A204.1 (cell line): ENCODE measurements at regions not wholly inside any gene's neighbourhood (a gene's known extent, or its start where the extent isn't known, plus 50 kb on each side); places are given as distances from the start of the nearest gene placed in this dataset.
"Not testable (repeated sequence)": the region's sequence is repeated elsewhere in the genome, so short reads cannot be mapped to it uniquely, and the experiment has no call there.

Experiments used
- FAIRE-seq: peaks from 2 replicates; lab custom pipeline; 2012; peaks lifted over from hg19 to GRCh38; lab: Jason Lieb, UNC

DNA sequence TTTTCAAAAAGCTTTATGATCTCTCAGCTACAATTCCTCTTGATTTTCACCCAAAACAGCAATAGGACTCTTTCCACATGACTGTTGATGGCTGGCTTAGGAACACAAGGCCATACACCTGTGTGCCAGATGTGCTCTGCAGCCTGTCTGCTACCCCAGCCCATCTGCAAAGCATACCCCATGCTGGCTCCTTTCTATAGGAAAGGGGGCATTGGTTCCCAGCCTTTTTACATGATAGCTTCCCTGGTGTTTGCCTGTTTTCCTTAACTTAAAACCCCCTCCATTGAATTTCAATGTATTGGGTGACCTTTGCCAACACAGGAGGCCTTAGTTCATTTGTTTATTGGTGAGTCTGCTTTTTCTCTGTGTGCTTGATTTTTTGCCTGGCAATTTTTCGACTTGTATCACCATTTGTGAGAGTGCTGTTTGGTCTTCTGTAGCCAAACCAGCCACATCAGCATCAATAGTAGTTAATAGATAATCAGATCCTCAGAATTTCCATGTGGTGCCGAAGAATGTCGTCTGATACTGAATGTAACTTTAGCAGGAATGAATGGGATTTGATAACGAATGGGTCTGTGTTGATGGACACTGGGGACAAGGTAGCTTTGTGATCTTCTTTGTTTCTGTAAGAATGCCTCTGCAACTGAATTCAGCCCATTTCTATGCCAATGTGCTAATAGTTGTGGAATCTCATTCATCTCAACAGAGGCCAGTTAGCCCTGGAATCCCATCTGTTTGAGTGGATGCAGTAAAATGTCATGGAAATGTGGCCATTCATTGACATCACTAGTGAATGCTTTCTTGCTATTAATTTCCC, 272.2 kb upstream of the RARB start:
- no peak for FAIRE-seq

DNA sequence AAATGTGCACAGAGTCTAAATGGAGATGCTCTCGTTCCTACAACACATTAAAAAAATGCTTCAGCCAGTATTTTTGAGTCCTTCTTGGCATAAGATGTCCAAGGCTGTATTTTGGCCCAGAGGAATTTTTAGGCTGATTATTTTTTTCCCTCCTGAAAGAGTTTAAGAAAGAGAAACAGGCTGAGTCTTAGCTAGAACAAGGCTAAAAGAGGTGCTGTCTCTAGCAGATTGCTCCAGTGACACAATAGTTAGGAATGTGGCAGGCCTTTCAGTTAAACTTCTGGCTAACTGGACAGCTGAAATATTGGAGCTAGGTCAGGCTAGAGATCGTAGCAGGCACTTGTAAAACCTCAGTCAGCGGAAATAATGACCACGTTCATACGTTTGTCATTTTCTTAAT, 271.4 kb upstream of the RARB start:
- FAIRE-seq, result no peak

DNA sequence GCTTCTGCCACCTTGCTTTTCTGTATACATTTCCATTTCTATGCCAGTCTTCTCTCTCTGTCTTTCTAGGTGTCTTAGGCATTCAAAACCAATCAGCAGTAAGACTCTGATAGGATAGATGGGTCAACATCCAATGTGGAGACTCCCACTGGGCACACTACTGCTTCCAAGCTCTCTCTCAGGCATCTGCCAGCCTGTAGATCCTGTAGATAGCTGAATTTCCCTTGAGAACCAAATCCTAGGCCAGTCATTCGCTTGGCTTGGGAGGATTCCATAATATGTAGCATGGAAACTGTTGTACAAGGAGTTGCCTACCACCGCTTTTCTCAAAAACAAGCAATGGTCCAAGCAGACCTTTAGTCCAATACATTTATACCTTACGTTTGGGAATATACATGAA, 262.8 kb upstream of the RARB start:
- FAIRE-seq, result no peak

DNA sequence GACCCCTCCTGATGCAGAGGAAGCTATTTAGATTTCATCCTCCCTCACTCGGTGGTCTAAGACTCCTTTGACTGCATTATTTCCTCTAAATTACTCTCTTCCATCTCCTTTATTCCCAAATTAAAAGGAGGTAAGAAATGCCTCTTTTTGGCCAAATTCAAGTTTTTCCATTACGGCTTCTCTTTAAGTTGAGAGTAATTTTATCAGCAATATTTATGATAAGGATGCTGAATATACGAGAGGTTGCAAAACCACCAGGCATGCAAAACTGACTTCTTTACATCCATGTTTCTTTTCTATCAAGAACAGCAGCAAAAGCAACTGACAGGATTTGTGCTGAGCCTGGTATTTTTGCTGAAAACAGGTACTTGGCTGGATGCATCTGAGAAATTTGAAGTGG, 262.0 kb upstream of the RARB start:
- FAIRE-seq, result no peak

DNA sequence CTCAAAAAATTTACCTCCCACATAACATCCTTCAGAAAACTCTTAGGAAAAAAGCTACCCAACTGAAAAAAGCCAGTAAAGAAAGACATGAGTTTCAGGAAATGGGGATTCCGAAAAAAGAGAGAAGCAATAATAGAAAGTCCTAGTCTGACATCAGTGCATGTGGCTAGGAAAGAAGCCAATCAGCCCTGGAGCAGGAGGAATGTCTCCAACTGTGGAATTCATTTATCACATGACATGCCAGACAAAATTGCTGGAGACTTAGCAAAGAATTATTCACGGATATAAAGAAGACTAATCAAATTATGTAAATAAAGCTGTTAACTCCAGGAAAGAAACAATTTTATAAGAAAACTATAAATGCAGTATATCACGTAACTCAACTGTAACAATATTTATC, 258.9 kb upstream of the RARB start:
- FAIRE-seq, result no peak

DNA sequence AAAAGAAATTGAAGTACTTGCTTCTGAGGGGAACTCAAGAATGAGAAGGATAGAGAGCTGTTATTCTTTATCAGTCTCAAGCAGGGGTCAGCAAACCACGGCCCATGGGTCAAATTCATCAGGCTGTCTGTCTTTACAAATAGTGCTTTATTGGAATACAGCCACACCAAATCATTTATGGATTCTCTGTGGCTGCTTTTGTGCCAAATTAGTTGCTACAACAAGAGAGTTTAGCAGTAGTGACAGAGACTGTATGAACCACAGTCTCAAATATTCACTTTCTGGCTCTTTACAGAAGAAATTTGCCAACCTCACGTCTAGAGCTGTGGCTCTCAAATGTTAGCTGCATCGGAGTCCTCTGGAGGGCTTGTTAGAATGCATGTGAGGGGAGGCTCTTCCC, 258.0 kb upstream of the RARB start:
- FAIRE-seq, result no peak

DNA sequence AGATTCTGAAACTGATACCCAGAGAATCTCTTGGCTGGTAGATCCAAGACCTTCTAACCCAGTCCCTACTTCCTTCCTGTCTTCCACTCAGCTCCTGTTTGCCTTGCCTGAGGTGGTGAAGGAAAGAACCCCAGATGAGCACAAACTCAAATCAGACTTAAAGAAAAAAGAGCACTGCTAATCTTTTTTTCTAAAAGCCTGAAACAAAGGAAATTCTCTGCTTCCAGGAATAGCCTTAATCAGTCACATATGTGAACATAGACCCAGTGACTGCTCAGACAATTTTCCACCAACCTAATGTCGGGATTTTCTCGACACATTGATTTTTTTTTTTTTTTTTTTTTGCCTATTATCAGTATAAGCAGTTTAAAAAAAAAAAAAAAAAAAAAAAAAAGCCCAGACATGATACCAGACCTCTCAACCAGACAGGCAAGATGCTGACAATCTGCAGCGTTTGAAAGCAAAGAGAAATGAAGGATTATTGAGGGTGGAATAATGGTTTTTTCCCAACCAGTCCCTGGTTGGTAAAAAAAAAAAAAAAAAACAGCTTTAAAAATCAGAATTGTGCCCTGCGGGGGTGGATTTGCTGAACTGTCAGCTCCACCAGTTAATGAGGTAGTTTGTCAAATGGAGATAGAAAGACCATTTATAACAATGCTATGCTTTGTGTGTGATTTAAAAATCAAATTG, 256.8 kb upstream of the RARB start:
- FAIRE-seq, result no peak

DNA sequence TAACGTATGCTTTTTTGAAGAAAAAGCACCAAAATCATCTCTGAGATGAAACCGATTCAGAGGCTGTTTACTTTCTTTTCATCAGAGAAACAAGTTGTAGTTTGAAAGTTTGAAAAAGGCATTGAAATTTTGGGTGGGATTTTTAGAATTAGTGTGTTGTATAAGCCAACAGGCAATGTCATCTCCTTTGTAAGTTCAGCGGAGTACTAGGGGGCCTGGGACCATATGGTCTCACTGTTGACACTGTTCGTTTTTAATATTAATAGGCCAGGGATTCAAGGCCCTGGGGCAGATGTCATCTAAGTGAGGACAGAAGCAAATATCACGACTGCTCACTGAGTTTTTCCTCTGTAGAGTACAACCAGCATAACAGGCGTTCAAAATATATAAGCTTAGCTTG, 256.2 kb upstream of the RARB start:
- no peak for FAIRE-seq

DNA sequence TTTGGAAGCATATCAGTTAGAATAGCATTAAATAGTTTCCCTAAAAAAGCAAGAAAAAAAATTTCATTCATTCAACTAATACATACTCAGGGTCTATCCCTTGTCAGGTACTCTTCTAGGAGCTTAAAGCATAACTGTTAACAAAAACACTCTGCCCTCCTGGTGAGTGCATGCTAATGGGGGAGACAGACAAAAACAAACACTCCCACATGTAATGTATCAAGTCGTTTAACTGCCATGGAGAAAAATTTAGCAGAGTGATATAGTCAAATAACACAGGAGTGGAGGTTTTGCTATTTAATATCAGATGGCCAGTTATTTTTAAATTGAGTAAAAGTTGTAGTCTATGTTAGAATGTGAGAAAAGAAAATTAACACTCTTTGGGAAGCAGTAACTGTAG, 254.5 kb upstream of the RARB start:
- FAIRE-seq, result no peak

DNA sequence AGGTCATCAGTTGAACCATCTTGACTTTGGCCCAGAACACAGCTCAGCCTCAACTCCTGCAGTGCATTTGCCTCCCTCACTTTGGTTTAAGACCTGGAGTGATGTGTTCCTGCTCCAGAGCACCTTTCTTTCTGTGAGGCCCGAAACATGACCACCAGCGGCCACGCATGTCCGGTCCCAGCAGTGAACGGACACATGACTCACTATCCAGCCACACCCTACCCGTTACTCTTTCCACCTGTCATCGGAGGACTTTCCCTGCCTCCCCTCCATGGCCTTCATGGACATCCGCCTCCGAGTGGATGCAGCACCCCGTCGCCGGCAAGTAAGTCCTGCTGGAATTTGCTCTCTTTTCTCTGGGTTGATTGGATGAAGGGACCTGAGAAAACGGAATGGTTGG, 253.8 kb upstream of the RARB start:
- FAIRE-seq, result no peak

DNA sequence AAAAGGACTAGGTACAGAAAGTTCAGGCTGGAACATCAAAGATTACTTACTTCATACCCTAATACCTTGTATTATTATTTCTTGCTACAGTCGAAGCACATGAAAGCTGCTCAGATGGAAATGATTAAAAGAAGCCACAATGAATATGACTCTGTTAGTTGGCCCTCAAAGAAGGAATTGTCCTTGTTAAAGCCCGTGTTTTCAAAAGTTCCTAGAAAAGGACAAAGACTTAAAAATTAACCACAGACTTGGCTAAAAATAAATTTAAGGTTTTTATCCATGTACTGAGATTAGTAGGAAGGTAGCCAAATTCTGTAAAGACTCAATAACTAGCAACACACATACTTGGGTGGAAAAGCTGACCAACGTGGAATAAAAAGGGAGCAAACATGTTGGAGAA, 251.0 kb upstream of the RARB start:
- no peak for FAIRE-seq

DNA sequence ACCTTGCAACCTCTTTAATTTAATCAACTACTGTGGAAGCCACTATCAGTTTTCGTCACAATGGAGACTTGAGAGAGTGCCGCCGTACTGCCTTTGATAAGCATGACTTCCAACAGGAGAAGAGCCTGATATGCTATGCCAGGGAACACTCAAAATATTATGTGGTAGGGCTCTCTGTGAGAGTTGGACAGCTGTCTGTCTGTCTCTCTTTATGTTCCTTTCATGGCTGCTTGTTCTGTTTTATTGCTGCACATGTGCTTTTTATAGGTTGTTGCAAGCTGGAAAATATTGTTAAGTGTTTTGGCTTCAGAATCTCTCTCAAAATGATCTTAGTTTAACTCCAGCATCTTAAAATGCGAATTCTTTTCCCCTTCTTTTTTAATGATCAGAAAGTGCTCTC, 249.4 kb upstream of the RARB start:
- FAIRE-seq, result no peak

DNA sequence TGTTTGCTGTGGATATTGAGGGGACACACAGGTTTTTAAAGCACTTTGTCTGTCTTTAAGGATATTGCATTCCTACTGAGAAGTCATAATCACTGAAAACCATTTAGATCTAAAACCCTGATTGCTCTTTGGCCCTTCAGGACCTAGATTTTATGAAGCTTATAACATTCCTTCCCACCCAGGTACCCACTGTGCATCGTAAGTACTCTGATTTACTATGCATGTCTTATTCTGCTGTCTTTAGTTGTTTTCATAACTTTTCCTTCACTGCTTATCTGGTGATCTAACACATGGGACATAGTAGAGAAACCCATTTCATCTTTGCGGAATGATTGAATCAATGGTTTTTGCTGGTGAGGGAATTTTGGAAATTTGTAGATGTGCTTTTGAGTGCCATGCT, 247.0 kb upstream of the RARB start:
- no peak for FAIRE-seq

DNA sequence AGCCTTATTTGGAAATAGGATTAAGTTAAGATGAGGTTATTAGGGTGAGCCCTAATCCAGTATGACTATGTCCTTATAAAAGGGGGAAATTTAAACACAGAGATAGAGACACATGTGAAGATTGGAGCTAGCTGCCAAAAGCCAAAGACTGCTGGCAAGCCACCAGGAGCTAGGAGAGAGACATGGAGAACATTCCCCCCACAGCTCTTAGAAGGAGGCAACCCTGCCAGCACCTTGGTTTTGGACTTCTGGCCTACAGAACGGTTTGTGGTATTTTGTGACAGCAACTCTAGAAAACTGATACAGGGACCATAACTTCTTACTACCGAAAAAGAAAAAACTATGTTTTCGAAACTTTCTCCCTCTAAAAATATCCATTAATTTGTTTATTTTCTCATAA, 245.3 kb upstream of the RARB start:
- FAIRE-seq, result no peak

DNA sequence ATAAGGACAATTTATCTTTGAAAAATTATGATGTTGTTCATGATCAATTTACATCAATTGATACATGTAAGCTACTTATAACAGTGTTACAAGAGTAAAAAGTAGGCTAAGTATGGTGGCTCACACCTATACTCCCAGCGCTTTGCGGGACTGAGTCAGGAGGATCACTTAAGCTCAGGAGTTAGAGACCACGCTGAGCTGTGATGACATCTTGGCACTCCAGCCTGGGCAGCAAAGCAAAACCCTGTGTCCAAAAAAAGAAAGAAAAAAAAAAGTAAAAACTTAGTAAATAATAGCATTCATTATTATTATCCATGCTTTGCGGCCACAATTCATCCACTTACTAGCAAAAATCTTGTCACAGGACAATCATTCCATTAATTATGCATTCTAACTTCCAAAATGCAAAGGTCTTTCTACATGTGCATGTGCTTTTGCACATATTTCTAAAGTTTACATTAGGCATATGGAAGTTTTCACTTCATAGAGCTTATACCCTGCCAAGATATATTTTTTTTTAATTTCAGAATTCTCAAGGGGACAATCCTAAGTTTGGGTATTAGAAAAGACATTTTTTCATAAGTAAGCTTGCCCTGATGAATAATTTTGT, 243.3 kb upstream of the RARB start:
- no peak for FAIRE-seq

DNA sequence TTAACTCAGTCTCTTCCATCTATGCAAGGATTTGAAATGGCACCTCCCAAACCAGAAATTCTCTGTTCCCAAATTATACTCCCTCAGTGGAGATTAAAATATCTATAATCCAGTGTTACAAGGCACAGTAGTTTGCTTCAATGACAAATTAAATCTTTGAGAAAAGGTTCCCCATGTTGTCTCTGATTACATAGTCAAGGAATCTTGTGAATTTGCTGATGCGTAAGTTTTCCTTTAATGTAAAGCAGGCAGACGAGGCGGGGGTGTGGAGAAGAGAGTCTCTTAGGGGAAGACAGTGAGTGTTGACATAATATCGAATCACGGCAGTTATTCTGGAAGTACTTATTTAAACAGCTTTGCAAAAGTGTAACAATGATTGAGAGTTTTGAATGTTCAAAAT, 236.4 kb upstream of the RARB start:
- FAIRE-seq, result no peak

DNA sequence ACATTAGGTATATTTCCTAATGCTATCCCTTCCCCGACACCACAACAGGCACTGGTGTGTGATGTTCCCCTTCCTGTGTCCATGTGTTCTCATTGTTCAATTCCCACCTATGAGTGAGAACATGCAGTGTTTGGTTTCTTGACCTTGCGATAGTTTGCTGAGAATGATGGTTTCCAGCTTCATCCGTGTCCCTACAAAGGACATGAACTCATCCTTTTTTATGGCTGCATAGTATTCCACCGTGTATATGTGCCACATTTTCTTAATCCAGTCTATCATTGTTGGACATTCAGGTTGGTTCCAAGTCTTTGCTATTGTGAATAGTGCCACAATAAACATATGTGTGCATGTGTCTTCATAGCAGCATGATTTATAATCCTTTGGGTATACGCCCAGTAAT, 228.5 kb upstream of the RARB start:
- FAIRE-seq, result not testable (repeated sequence)

DNA sequence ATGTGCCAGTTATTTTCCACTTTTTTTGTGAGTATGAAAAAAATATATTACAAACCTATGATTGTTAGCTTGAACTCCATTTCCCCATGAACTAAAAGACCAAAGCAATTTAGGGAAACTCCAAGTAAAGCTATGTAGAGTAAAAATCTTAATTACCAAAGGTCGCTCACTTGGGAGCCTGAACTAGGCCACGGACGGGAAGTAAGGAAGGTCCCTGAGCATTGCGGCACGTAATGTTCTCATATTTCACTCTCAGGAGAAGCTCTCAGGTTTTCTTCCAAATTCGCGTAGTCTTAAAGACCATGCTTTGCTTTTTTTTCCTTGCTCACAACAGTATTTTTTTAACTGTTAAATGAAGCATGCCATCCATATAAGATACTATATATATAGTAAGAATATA, 215.3 kb upstream of the RARB start:
- no peak for FAIRE-seq

DNA sequence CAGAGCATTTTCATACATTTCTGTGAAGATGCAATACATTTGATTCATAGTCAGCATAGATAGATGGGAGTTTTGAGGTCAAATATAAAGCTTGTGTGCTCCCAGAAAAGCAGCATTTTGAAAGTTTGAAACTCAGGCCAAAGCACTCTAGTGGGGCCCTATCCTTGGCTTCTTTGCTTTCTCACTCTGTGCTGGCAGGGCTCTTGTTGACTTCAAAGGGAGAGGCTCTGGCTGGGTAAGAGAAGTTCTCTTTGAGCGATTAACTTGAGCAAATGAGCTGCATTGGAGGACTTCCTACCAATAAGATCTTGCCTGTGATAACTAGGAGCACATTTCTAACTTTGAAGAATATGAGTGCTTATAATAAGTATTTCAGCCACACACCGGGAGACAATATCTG, 214.0 kb upstream of the RARB start:
- no peak for FAIRE-seq

DNA sequence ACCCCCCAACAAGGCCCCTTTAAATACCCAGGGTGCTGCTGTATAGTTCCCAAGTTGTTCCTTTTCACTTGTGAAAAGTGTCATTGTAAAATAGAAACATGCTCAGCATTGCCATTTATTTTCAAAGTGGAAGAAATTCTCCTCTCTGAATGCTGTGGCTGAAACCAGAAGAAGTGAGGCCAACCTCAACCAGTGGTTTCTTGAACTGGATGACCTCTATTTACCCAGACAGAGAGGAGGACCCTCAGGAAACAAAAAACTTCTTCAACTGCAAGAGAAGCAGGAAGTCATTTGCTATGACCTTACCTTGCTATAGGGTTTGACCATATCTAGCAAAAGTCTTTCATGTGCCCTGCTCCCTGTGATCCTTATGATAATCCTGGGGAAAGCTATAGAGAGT, 209.7 kb upstream of the RARB start:
- FAIRE-seq, result no peak

DNA sequence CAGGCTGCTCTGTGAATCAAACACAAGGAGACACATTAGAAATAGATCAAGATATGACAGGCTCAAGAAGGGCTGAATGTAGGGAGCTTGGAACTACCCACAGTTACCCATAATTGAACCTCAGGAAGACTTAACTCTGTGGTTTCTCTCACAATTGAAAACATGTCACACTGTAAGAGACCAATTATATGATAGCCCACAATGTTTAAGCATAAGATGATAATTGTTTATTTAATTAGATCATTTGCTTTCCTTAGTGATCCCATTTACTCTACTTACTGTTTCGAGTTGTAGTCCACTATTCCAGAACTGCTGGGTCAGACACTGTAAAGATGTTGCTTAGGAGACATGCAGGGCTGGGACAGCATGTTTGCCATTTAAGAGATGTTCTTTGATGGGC, 201.3 kb upstream of the RARB start:
- FAIRE-seq, result no peak

DNA sequence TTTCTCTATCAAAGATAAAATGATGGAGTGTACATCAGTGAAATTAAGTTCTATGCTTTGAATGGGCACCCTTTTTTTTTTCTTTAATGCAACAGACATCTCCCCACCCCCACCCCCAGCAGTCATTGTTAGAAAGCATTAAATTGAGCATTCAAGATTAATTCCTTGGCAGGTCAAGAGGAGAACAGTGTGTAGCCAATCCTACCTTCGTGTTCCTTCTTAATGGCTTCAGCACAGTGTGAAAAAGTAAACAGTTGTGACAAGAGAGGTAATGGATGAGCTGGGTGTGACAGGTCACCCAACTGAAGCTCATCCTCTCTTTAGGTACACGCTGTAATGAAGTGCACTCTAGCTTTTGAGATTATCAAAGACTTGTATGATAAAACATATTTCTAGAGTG, 198.5 kb upstream of the RARB start:
- no peak for FAIRE-seq

DNA sequence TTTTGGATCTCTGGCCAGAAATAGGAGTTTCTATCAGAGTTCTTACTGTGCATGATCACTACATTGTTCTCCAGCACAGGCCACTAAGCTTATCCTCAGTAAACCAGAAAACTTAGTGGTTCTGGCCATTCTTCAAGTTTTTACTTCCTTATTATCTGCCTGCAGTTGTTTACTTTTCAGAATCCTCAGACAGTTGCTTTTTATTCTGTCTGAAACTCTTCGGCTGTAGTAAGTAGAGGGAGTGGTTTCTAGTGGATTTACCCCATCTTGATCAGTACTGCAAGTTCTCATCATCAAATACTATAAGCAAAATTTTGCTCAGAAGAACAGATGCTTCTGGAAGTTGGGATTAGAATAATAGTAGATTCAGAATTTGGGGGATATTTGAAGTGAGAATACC, 193.0 kb upstream of the RARB start:
- no peak for FAIRE-seq

DNA sequence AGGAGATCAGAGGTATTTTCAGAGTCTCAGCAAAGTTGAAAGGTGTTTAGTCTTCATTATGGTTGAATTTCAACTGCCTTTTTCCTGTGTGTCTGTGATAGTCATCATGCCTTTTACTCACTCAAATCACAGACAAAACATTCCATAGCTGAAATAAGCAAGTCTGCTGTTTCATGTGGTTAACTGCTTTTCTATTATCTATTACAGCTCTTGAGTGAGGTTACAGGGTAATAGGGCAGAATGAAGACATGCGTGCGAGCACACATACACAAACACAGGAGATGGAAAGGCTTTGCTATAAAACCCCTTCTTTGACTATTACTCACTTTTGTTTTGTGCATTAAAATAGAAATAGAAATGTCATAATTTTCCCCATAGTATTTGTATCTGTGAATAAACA, 192.6 kb upstream of the RARB start:
- no peak for FAIRE-seq
